ENCODE measurements at regions not wholly inside any gene's neighbourhood (a gene's known extent, or its start where the extent isn't known, plus 50 kb on each side); places are given as distances from the start of the nearest gene placed in this dataset.

DNA sequence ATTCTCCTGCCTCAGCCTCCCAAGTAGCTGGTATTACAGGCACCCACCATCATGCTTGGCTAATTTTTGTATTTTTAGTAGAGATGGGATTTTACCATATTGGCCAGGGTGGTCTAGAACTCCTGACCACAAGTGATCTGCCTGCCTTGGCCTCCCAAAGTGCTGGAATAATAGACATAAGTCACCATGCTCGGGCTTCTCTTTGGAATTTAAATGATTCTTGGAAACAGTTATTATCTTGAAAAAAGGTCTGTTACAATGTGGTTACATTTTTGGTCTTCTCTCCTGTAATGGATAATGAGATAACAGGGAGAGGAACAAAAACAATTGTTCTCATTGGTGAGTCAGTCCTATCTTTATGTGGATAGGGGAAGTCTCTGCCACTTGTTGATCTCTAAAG lies 59.8 kb upstream of the AADACL2 start:
- TF ChIP-seq, protein P1, sequence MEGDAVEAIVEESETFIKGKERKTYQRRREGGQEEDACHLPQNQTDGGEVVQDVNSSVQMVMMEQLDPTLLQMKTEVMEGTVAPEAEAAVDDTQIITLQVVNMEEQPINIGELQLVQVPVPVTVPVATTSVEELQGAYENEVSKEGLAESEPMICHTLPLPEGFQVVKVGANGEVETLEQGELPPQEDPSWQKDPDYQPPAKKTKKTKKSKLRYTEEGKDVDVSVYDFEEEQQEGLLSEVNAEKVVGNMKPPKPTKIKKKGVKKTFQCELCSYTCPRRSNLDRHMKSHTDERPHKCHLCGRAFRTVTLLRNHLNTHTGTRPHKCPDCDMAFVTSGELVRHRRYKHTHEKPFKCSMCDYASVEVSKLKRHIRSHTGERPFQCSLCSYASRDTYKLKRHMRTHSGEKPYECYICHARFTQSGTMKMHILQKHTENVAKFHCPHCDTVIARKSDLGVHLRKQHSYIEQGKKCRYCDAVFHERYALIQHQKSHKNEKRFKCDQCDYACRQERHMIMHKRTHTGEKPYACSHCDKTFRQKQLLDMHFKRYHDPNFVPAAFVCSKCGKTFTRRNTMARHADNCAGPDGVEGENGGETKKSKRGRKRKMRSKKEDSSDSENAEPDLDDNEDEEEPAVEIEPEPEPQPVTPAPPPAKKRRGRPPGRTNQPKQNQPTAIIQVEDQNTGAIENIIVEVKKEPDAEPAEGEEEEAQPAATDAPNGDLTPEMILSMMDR (IDR thresholded peaks at IDR 0.05): no peak
- no peak for TF ChIP-seq POLR2A (IDR thresholded peaks at IDR 0.05)
